Peyer's patch (tissue), 4 donors: ENCODE measurements at regions not wholly inside any gene's neighbourhood (a gene's known extent, or its start where the extent isn't known, plus 50 kb on each side); places are given as distances from the start of the nearest gene placed in this dataset.

ENCODE experiments used
- DNase-seq, 3 donors: peaks; one replicate each; pipeline ENCODE4 v3.0.0-alpha.2; 2017 to 2019
- H3K27ac ChIP-seq, 4 donors: fragments of 200-600 bp; sonication (generic); one replicate each; pipeline ENCODE4 v1.5.1; 2016 to 2019
- H3K27me3 ChIP-seq, 2 donors: fragments of 200-600 bp; sonication (generic); one replicate each; pipeline ENCODE4 v1.5.1; 2019
- H3K36me3 ChIP-seq, 3 donors: fragments of 200-600 bp; sonication (generic); one replicate each; pipeline ENCODE4 v1.5.1; 2016 to 2019
- H3K4me1 ChIP-seq, 4 donors: fragments of 200-600 bp; sonication (generic); one replicate each; pipeline ENCODE4 v1.5.1; 2016 to 2019
- H3K4me3 ChIP-seq, 4 donors: fragments of 200-600 bp; sonication (generic); 1 replicate in 3 of 4; 2 replicates in 1 of 4; pipeline ENCODE4 v1.5.1; 2016 to 2019; ENCODE audit warnings: mild to moderate bottlenecking in 1 of 4
- H3K9me3 ChIP-seq, 4 donors: fragments of 200-600 bp; sonication (generic); one replicate each; pipeline ENCODE4 v1.5.1; 2016 to 2019; ENCODE audit warnings: mild to moderate bottlenecking in 1 of 4
- CTCF ChIP-seq, 6 experiments: fragments of 450-650 bp in 4 of 6; fragments of 200-600 bp in 2 of 6; sonication (generic) in 1 of 6; IDR thresholded peaks; one replicate each; pipeline ENCODE4 v1.5.1; 2017 to 2019; ENCODE audit warnings: antibody characterized with exemption in 6 of 6, mild to moderate bottlenecking in 3 of 6, moderate library complexity in 1 of 6
- POLR2A ChIP-seq, 2 donors: fragments of 450-650 bp; IDR thresholded peaks; one replicate each; pipeline ENCODE4 v1.5.1; 2017; ENCODE audit warnings: antibody characterized with exemption in 2 of 2, mild to moderate bottlenecking in 2 of 2, moderate library complexity in 2 of 2

DNA sequence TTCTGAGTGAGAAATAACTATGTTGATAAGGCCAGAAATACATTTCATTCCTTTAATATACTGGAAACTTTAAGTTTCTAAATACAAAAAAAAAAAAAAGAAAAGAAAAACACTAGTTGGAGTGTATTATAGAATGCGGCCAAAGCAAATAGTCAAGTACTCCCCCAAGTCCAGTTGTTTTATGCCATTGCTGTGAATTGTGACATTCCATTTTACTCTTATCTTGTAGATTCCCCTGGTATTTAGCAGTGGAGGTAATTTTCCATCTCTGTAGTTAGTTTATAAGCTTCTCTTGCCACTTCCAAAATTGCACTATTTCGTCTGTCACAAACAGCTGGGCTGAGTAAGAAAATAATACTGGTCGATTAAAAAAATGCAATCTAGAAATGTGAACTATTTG is 426.0 kb downstream of the PCDH18 start:
- Histone ChIP-seq H3K9me3 (no peaks in the 10 kb centered on the region), H3K27me3 (no peaks in the 10 kb centered on the region), H3K27ac (no peak overlapping the region), H3K4me1 (no peaks in the 10 kb centered on the region), H3K36me3 (no peaks in the 10 kb centered on the region), H3K4me3 (no peak overlapping the region)
- TF ChIP-seq POLR2A (IDR thresholded peaks at IDR 0.05) (no peak), CTCF (IDR thresholded peaks at IDR 0.05) (no peak)
- no peak for DNase-seq

DNA sequence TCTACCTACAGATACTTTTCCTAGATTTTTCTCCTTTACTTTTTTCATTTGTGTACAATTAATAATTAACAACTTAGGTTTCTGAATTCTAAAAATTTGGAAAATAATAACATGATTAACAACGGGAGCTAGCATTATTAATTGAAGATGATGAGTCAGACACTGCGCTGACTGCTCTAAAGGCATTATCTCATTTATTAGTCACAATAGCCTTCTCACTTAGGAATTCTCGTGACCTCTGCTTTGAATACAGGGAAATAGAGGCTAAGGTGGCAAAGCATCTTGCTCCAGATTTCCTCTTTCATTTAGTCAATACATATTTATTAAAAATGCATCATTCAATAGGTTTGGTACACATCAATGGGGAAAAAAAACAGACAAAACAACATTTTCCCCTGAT is 441.3 kb downstream of the PCDH18 start:
- no peaks in the 10 kb centered on the region for H3K36me3 ChIP-seq
- TF ChIP-seq POLR2A (IDR thresholded peaks at IDR 0.05) (no peak), CTCF (IDR thresholded peaks at IDR 0.05) (no peak)

GRCh38 chr4:137083571-137084135 is 448.6 kb downstream of the PCDH18 start:
- DNase-seq = no peak
- H3K27me3 ChIP-seq = no peaks in the 10 kb centered on the region
- H3K27ac ChIP-seq = no peak overlapping the region
- no peak overlapping the region for H3K4me3 ChIP-seq
- H3K4me1 ChIP-seq = no peaks in the 10 kb centered on the region
- H3K36me3 ChIP-seq = no peaks in the 10 kb centered on the region
- no peaks in the 10 kb centered on the region for H3K9me3 ChIP-seq
- TF ChIP-seq CTCF (IDR thresholded peaks at IDR 0.05) = no peak
- no peak for TF ChIP-seq POLR2A (IDR thresholded peaks at IDR 0.05)

More for the DNA sequence above, 441.3 kb downstream of the PCDH18 start:
- DNase-seq = no peak
- Histone ChIP-seq H3K27ac (no peak overlapping the region), H3K4me3 (no peak overlapping the region), H3K9me3 (no peaks in the 10 kb centered on the region), H3K27me3 (no peaks in the 10 kb centered on the region), H3K4me1 (no peaks in the 10 kb centered on the region)

- Histone ChIP-seq H3K9me3 (no peaks in the 10 kb centered on the region), H3K36me3 (no peaks in the 10 kb centered on the region), H3K27ac (no peak overlapping the region), H3K4me1 (no peaks in the 10 kb centered on the region), H3K27me3 (no peaks in the 10 kb centered on the region), H3K4me3 (no peak overlapping the region)
- DNase-seq = no peak
- no peak for TF ChIP-seq POLR2A (IDR thresholded peaks at IDR 0.05)
- no peak for TF ChIP-seq CTCF (IDR thresholded peaks at IDR 0.05)
These were observed 450.2 kb downstream of the PCDH18 start for GRCh38 chr4:137082061-137082460.

DNA sequence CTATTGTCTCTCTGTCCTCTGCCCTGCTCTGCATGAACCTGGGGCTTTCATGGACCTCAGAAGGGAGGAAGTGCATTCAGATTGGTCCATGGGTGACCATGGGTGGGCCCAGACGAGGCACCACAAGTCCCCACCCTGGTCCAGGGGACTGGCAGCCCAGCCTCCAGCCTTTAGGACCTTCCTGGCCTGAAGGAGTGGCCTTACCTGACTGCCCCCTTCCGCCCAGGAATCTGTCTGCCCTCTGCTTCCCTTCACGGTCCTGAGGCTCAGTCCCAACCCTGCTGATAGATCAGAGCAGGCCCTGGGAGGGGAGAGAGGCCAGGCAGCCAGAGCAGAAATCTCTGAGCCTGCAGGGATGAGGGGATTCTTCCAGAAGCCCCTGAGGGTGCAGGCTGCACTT is 455.4 kb downstream of the PCDH18 start:
- Histone ChIP-seq H3K4me3 (no peak overlapping the region), H3K27ac (no peak overlapping the region), H3K4me1 (no peaks in the 10 kb centered on the region), H3K9me3 (no peaks in the 10 kb centered on the region), H3K36me3 (no peaks in the 10 kb centered on the region), H3K27me3 (no peaks in the 10 kb centered on the region)
- no peak for DNase-seq
- TF ChIP-seq CTCF (IDR thresholded peaks at IDR 0.05) (no peak), POLR2A (IDR thresholded peaks at IDR 0.05) (no peak)

GRCh38 chr4:137075586-137075985 is 456.7 kb downstream of the PCDH18 start:
- H3K27ac ChIP-seq = no peak overlapping the region
- H3K9me3 ChIP-seq = no peaks in the 10 kb centered on the region
- H3K27me3 ChIP-seq = no peaks in the 10 kb centered on the region
- no peaks in the 10 kb centered on the region for H3K4me1 ChIP-seq
- TF ChIP-seq CTCF (IDR thresholded peaks at IDR 0.05) = no peak
- TF ChIP-seq POLR2A (IDR thresholded peaks at IDR 0.05) = no peak
- no peak overlapping the region for H3K4me3 ChIP-seq
- no peak for DNase-seq
- H3K36me3 ChIP-seq = no peaks in the 10 kb centered on the region
